HepG2 (cell line): ENCODE measurements at regions not wholly inside any gene's neighbourhood (a gene's known extent, or its start where the extent isn't known, plus 50 kb on each side); places are given as distances from the start of the nearest gene placed in this dataset.

Source experiments
- ATAC-seq: fragments of 200-7000 bp; cut with Tn5 transposase; 3 replicates; pipeline ENCODE4 v1.9.1; 2020; ENCODE audit warnings: mild to moderate bottlenecking, moderate library complexity
- BruUV-seq: library from RNA; stranded (reverse); fragments of 400-500 nt; replicated peaks from 2 replicates; lab custom pipeline; 2021; lab: Mats Ljungman, UMichigan
- CTCF ChIA-PET: fragments of 300-600 bp; formaldehyde crosslinking; extraction: SDS; loops from one replicate; lab custom pipeline; 2021; ENCODE audit warnings: low total read pairs, inconsistent platforms, low intra/inter-chr PET ratio; lab: Yijun Ruan, JAX
- POLR2A ChIA-PET: fragments of 350-600 bp; sonication (Branson Sonifier 250); formaldehyde crosslinking; loops from one replicate; lab custom pipeline; 2020; ENCODE audit warnings: antibody characterized with exemption, inconsistent platforms; lab: Yijun Ruan, JAX
- DNase-seq: peaks from one replicate; pipeline ENCODE4 v3.0.0-alpha.2; 2015; ENCODE audit warnings: low spot score
- FAIRE-seq: peaks from 3 replicates; lab custom pipeline; 2011; peaks lifted over from hg19 to GRCh38; lab: Jason Lieb, UNC
- H2AFZ ChIP-seq: one replicate; pipeline ENCODE4 v1.6.1; 2011; ENCODE audit warnings: low read length, inconsistent platforms
- H3K27ac ChIP-seq: fragments of 300-600 bp; 3 replicates; pipeline ENCODE4 v1.8.0; 2011; ENCODE audit warnings: mixed run types, mild to moderate bottlenecking, mixed read lengths, low read length, inconsistent platforms; ENCODE audit not compliant: insufficient read depth; ENCODE audit errors: extremely low read length
- H3K27me3 ChIP-seq, 2 experiments: fragments of 200-600 bp in 1 of 2; 2 replicates in 1 of 2; 3 replicates in 1 of 2; pipeline versions ENCODE4 v1.6.0 to v1.8.0; 2011; ENCODE audit warnings: low read length in 2 of 2, mild to moderate bottlenecking in 2 of 2, moderate library complexity in 2 of 2, inconsistent platforms in 1 of 2; ENCODE audit not compliant: insufficient read depth in 2 of 2, control insufficient read depth in 1 of 2
- H3K36me3 ChIP-seq, 2 experiments: fragments of 200-600 bp in 1 of 2; replicated peaks in 1 of 2; 2 replicates in 1 of 2; 3 replicates in 1 of 2; pipeline versions ENCODE4 v1.5.1 to v1.8.0; 2011; ENCODE audit warnings: low read length in 2 of 2, inconsistent platforms in 1 of 2; ENCODE audit not compliant: insufficient read depth in 2 of 2, control insufficient read depth in 1 of 2
- H3K4me1 ChIP-seq: 2 replicates; pipeline ENCODE4 v1.5.1; 2012; ENCODE audit warnings: low read length, inconsistent platforms; ENCODE audit not compliant: insufficient read depth
- H3K4me2 ChIP-seq: 2 replicates; pipeline ENCODE4 v1.6.0; 2011; ENCODE audit warnings: low read depth, low read length, inconsistent platforms
- H3K4me3 ChIP-seq, 3 experiments: fragments of 200-600 bp in 1 of 3; sonication (generic), shearing (Covaris generic) in 1 of 3; replicated peaks in 1 of 3; 2 replicates each; pipeline ENCODE4 v1.5.1; 2011 to 2016; ENCODE audit warnings: low read length in 3 of 3, inconsistent platforms in 2 of 3, low read depth in 2 of 3, mild to moderate bottlenecking in 2 of 3, control low read depth in 1 of 3, mixed read lengths in 1 of 3; ENCODE audit not compliant: insufficient read depth in 1 of 3
- H3K79me2 ChIP-seq: one replicate; pipeline ENCODE4 v1.6.1; 2011; ENCODE audit warnings: low read length, inconsistent platforms; ENCODE audit not compliant: insufficient read depth
- H3K9ac ChIP-seq: 2 replicates; pipeline ENCODE4 v1.6.0; 2011; ENCODE audit warnings: mild to moderate bottlenecking, low read depth, low read length, inconsistent platforms; ENCODE audit not compliant: insufficient read depth
- H3K9me3 ChIP-seq: 2 replicates; pipeline ENCODE4 v1.5.1; 2012; ENCODE audit warnings: mild to moderate bottlenecking, low read length
- H4K20me1 ChIP-seq: 2 replicates; pipeline ENCODE4 v1.6.0; 2011; ENCODE audit warnings: inconsistent platforms, mild to moderate bottlenecking, low read length, moderate library complexity; ENCODE audit not compliant: insufficient read depth
- KIAA2018 ChIP-seq: sonication (generic); formaldehyde crosslinking; IDR thresholded peaks from 2 replicates; pipeline ENCODE4 v1.5.0; 2020; ENCODE audit warnings: mild to moderate bottlenecking, missing genetic modification reagents, borderline replicate concordance
- NCOA1 ChIP-seq: sonication (generic); formaldehyde crosslinking; IDR thresholded peaks from 2 replicates; pipeline ENCODE4 v1.9.0; 2021; ENCODE audit warnings: missing genetic modification reagents
- NCOA2 ChIP-seq: sonication (generic); formaldehyde crosslinking; IDR thresholded peaks from 2 replicates; pipeline ENCODE4 v1.8.0; 2022; ENCODE audit warnings: inconsistent platforms
- TRIM24 ChIP-seq: sonication (generic); formaldehyde crosslinking; IDR thresholded peaks from 2 replicates; pipeline ENCODE4 v1.8.0; 2022; ENCODE audit warnings: mild to moderate bottlenecking, missing genetic modification reagents
- ZNF740 ChIP-seq: sonication (generic); formaldehyde crosslinking; IDR thresholded peaks from 2 replicates; pipeline ENCODE4 v1.4.0; 2020; ENCODE audit warnings: missing genetic modification reagents
- WGBS: methylation state at CpG from one replicate; pipeline ENCODE4 v1.1.6; 2017; ENCODE audit warnings: low lambda C conversion rate; 5-methylcytosine and 5-hydroxymethylcytosine counted together
- in situ Hi-C: cut with HindIII; loops from 2 replicates; pipeline ENCODE4 v1.10.0; 2017; ENCODE audit warnings: low pct_unique_long_range_greater_than_20kb; ENCODE audit not compliant: extremely low pct_ligation_motif_present
- intact Hi-C: fragments of 100-400 bp; cut with micrococcal nuclease; formaldehyde crosslinking; loops from one replicate; pipeline ENCODE4 v1.10.0; 2022; ENCODE audit not compliant: unreplicated experiment

- no peak for TF ChIP-seq KIAA2018 (CRISPR knock-in tag)
- TF ChIP-seq, all 625 proteins: peak for 0
These were observed 1078.9 kb downstream of the SLITRK1 start (continued) for GRCh38 chr13:82803341-82803740.

- intact Hi-C loops: no loop called here
- peaks cover 25% of the 10 kb centered on the region for H3K9me3 ChIP-seq
- in situ Hi-C loops: no loop called here
- no peaks in the 10 kb centered on the region for H3K4me1 ChIP-seq
- no peaks in the 10 kb centered on the region; a peak in 1 of 5 replicates for H3K27me3 ChIP-seq
- no peak overlapping the region for H3K9ac ChIP-seq
- POLR2A ChIA-PET: no interaction called here
- no peak overlapping the region for H3K4me2 ChIP-seq
- no peak overlapping the region for H2AFZ ChIP-seq
- H3K36me3 ChIP-seq: no peaks in the 10 kb centered on the region
- no peaks in the 10 kb centered on the region for H3K79me2 ChIP-seq
- H4K20me1 ChIP-seq: no peaks in the 10 kb centered on the region
- CTCF ChIA-PET: no interaction called here
- 0% methylated on average over 3 of the region's 3 CpGs for WGBS
- H3K27ac ChIP-seq: no peak overlapping the region
- DNase-seq (no peak), FAIRE-seq (no peak), ATAC-seq (no peak)
- no TSS peak for BruUV-seq
- TF ChIP-seq NCOA2 (CRISPR knock-in tag) (no peak), ZNF740 (CRISPR knock-in tag) (no peak), NCOA1 (CRISPR knock-in tag) (no peak), TRIM24 (no peak)
- H3K4me3 ChIP-seq: no peak overlapping the region
These were observed 1079.7 kb downstream of the SLITRK1 start for GRCh38 chr13:82802528-82802927.
